NOMO-1 treated with dmso at 0.1 percent for 144 hours (cell line): ENCODE measurements at regions not wholly inside any gene's neighbourhood (a gene's known extent, or its start where the extent isn't known, plus 50 kb on each side); places are given as distances from the start of the nearest gene placed in this dataset.
"Not testable (repeated sequence)": the region's sequence is repeated elsewhere in the genome, so short reads cannot be mapped to it uniquely, and the experiment has no call there.

ENCODE experiments used
- DNase-seq: peaks from one replicate; lab custom pipeline; 2025; ENCODE audit not compliant: unreplicated experiment; lab: John Stamatoyannopoulos, UW

GRCh38 chr20:40955326-40955725 lies 73.3 kb upstream of the TOP1 start:
- no peak for DNase-seq

DNA sequence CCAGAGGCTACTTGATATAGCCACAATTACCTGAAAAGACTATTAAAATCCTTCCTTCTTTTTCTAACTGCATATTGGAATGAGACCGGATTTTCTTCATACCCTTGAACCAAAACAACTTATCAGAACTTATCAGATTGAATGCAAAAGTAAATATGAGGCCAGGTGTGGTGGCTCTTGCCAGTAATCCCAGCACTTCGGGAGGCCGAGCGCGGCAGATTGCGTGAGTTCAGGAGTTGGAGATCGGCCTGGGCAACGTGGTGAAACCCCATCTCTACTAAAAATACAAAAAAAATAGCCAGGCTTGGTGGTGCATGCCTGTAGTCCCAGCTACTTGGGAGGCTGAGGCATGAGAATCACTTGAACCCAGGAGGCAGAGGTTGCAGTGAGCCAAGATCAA lies 72.8 kb upstream of the TOP1 start:
- DNase-seq = not testable (repeated sequence)

- peak; percentile 56 for DNase-seq
These were observed 71.9 kb upstream of the TOP1 start for GRCh38 chr20:40956542-40957264.

- DNase-seq = no peak
These were observed 71.3 kb upstream of the TOP1 start for GRCh38 chr20:40957265-40957760.

DNA sequence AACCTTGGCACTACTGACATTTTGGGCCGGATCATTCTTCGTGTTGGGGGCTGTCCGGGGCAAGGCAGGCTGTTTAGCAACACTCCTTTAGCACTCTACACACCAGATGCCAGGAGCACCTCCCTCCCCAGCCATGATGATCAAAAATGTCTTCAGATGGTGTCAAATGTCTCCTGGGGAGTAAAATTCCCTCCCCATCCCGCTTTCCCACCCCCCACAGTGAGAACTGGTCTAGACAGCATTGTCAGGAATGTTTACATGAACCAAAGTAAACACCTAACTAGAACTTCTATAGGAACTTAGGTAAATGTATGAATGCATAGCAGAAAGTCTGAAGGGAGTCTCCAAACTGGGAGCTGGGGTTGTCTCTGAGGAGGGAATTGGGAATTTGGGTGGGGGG lies 70.0 kb upstream of the TOP1 start:
- DNase-seq = no peak

DNA sequence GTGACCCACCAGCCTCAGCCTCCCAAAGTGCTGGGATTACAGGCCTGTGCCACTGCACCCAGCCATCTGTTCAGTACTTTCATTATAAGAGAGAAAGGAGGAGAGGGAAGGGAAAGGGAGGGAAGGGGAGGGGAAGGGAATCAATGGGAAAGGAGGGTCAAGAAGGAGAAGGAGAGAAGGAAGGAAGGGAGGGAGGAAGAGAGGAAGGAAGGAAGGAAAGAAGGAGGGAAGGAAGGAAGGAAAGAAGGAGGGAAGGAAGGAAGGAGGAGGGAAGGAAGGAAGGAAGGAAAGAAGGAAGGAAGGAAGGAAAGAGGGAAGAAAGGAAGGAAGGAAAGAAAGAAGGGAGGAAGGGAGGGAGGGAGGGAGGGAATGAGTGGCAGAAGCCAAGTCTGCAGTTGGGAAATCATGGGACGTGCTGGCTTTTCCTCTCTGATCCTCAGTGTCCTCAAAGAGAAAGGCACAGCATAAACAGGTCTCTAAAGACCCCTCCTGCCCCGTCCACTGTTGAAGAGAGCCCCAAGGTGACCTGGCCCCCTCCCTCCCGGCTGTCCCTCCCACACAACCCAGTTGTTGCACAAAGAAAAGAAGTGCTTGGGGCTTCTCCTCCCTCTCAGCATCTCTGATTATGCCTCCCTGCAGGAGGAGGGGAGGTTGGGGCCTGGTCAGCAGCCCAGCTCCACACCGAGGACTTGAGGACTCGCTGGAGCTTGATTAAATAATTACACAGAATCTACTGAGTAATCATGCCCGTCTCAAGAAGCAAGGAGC lies 69.1 kb upstream of the TOP1 start:
- no peak for DNase-seq

- no peak for DNase-seq
These were observed 68.5 kb upstream of the TOP1 start for GRCh38 chr20:40960101-40960500.

GRCh38 chr20:40960521-40960956 lies 68.1 kb upstream of the TOP1 start:
- no peak for DNase-seq

DNA sequence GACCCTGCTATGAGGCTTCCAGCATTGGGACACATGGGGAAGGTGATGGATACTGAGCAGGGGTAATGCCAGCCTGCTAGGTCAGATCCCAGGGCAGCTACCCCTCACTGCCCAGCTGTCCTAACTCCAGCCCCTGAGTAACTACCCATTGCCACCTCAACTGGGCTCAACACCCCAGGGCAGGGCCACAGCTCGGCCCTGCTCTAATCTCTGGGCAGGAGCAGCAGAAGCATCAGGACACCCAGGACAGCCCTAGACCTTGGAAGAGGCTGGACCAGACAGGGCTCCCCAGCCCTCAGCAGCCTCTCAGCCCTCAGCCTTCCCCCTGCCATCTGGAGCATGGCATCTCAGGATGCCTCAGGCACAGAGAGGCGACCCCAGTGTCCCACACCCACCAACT lies 67.4 kb upstream of the TOP1 start:
- no peak for DNase-seq

- peak; percentile 24 for DNase-seq
These were observed 66.7 kb upstream of the TOP1 start for GRCh38 chr20:40961686-40962640.

GRCh38 chr20:40962733-40963504 lies 65.7 kb upstream of the TOP1 start:
- peak; percentile 39 for DNase-seq

DNA sequence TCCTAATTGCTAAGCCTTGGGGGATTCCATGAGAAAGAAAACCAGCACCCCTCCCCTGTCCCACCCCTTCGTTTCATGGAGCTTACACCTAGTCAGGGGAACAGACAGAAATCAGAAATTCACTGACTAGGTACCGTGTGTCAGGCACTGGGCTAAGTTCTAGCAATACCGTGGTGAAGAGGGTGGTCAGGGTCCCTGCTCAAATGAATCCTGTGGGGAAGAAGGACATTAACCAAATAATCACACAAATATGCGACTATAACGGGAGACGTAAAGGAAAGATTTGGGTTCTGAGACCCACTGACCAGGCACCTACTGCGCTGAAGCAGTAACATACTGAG lies 65.1 kb upstream of the TOP1 start:
- no peak for DNase-seq

DNA sequence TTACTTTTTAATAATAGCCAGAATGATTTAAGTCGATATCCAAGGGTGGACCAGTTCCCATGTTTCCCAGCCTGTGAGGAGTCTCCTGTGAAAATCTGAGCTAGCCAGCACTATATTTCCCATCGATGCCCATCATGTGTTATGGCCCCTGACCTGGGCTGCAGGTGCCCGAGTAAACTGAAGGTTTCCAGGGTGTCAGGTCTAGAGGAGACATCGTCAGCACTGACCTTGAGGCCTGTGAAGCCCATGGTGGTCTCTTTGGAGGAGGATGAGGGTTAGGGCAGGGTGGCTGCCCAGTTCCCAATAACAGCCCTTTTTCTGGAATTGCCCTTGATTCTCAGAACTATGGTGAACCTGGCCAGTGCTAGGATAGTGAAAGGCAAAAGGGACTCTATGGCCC lies 63.0 kb upstream of the TOP1 start:
- no peak for DNase-seq

DNA sequence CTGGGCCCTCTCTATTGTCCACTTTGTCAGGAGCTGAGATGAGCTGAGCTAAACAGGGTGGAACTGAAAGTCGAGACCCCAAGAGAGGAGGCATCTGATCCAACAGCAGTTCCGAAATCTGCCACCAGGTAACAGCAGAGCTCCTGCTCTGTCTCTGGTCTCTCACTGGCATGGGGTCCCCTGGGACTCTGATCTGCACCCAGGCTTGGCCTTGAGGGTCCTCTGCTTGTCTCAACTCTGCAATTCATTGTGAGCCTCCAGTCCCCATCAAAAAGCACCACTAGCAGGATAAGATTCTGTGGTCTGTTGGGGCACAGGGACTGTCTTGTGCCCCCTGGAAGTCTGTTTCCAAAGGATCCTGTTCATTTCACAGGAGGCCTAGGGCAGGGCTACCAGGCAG lies 62.5 kb upstream of the TOP1 start:
- no peak for DNase-seq

- DNase-seq = no peak
These were observed 62.0 kb upstream of the TOP1 start for GRCh38 chr20:40966516-40967185.

- DNase-seq = no peak
These were observed 60.9 kb upstream of the TOP1 start for GRCh38 chr20:40967700-40968099.

GRCh38 chr20:40968816-40969562 lies 59.6 kb upstream of the TOP1 start:
- peak; percentile 60 for DNase-seq

DNA sequence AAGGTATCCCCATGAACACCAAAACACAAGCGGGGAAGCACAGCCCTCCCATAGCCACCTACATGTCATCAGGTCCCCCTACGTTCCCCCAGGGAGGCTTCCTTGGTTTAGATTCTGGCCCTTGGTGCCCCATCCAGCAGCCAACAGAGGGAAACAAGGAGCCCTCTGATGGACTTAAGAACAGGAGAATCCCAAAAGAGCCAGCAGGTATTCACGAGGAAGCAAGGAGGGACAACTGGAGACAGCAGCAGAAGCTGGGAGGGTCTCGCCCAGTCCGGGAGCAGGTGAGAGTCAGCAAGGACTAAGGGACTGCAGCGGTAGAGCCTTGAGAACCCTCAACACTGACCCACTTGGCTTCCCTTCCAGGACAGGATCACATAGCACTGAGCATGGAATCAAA lies 58.4 kb upstream of the TOP1 start:
- DNase-seq = no peak

DNA sequence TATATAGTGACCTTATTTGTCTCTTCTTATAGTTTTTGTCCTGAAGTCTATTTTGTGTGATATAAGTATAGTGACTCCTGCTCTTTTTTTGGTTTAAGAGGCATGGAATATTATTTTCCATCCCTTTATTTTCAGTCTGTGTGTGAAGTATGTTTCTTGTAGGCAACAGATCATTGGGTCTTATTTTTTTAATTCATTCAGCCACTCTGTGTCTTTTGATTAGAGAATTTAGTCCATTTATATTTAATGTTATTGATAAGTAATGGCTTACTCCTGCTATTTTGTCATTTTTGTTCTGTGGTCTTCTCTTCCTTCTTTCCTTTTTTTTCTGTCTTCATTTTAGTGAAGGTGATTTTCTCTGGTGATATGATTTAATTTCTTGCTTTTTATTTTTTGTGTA lies 51.4 kb upstream of the TOP1 start:
- no peak for DNase-seq
